ENCODE measurements at regions not wholly inside any gene's neighbourhood (a gene's known extent, or its start where the extent isn't known, plus 50 kb on each side); places are given as distances from the start of the nearest gene placed in this dataset.

DNA sequence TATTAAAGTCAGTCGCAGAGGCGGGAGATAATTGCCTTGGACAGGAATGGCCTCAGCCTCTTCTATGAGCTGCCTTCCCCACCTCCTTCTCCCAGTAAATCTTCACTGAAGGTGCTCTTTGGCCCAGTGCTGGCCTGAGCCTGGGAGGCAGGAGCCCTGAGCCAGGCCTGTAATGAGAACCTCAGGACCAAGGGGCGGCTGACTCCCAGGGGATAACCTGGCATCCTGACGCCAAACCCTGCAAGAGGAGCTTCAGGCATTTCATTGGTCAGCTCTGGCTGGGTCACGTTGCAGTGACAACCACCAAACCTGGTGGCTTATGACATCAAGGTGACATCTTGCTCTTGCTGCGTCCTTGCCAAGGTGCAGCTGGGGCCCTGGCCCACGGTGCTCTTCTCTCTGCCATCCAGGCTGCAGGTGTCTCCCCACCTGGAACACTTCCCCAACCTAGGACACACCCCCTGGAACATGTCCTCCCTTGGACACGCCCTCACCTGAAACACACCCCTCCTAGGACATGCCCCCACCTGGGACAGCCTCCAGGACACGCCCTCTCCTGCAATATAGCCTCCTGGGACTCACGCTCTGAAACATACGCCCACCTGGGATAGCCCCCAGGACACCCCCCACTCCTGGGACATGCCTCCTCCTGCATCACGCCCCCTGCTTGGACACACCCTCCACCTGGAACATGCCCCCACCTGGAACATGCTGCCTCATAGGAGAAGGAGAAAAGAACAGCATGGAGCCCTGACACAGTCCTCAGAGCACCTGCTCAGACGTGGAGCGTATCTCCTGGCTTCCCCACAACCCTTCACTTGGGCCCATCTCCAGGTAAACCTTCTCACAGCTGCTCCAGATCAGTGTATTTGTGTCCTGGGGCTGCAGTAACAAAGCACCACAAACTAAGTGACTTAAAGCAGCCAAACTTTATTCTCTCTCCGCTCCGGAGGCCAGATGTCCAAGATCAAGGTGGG lies 333.6 kb downstream of the NPHP4 start:
- Histone ChIP-seq H3K27ac (ENCODE audit: insufficient read depth, low read depth, low read length, poor library complexity, severe bottlenecking) (no peak overlapping the region), H3K36me3 (ENCODE audit: control insufficient read depth, insufficient read depth, low read length) (no peaks in the 10 kb centered on the region), H3K27me3 (ENCODE audit: control insufficient read depth, insufficient read depth, low read length, poor library complexity, severe bottlenecking) (no peaks in the 10 kb centered on the region), H3K9me3 (ENCODE audit: control insufficient read depth, low read length) (no peaks in the 10 kb centered on the region), H3K4me1 (ENCODE audit: control insufficient read depth, insufficient read depth, low read length) (no peaks in the 10 kb centered on the region), H3K4me3 (ENCODE audit: insufficient read depth, low read depth, low read length) (no peak overlapping the region)
- WGBS, 2 experiments: 86 to 88% methylated on average over 16 of the region's 16 CpGs

- H3K27ac ChIP-seq (ENCODE audit: insufficient read depth, low read depth, low read length, poor library complexity, severe bottlenecking): no peak overlapping the region
- 55 to 56% methylated on average over 18 of the region's 18 CpGs for WGBS, 2 experiments
- H3K9me3 ChIP-seq (ENCODE audit: control insufficient read depth, low read length): no peaks in the 10 kb centered on the region
- no peaks in the 10 kb centered on the region for H3K36me3 ChIP-seq (ENCODE audit: control insufficient read depth, insufficient read depth, low read length)
- H3K4me1 ChIP-seq (ENCODE audit: control insufficient read depth, insufficient read depth, low read length): peaks cover 4% of the 10 kb centered on the region
- no peak overlapping the region for H3K4me3 ChIP-seq (ENCODE audit: insufficient read depth, low read depth, low read length)
- H3K27me3 ChIP-seq (ENCODE audit: control insufficient read depth, insufficient read depth, low read length, poor library complexity, severe bottlenecking): no peaks in the 10 kb centered on the region
Observed at GRCh38 chr1:5651964-5652821, 340.0 kb downstream of the NPHP4 start.

DNA sequence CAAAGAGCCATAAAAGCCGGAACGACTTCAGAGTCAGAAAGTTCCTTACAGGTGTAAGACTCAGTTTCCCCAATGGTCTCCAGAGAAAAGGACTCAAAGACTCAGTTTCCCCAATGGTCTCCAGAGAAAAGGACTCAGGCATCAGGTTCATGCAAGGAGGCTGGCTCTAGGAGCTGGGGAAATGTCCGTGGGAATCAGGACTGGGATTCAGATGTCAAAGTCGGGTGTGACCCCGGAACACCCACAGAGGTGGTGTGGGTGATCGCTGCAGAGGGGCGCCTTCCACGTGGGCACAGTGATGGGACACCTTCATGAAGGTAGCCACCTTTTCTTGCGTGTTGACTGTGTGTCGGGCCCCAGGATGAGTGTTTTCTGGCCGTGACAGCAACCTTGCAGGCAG lies 340.8 kb downstream of the NPHP4 start:
- H3K27ac ChIP-seq (ENCODE audit: insufficient read depth, low read depth, low read length, poor library complexity, severe bottlenecking): no peak overlapping the region
- H3K9me3 ChIP-seq (ENCODE audit: control insufficient read depth, low read length): no peaks in the 10 kb centered on the region
- WGBS, 2 experiments: 93 to 94% methylated on average over 11 of the region's 11 CpGs
- peaks cover 4% of the 10 kb centered on the region for H3K4me1 ChIP-seq (ENCODE audit: control insufficient read depth, insufficient read depth, low read length)
- H3K27me3 ChIP-seq (ENCODE audit: control insufficient read depth, insufficient read depth, low read length, poor library complexity, severe bottlenecking): no peaks in the 10 kb centered on the region
- H3K36me3 ChIP-seq (ENCODE audit: control insufficient read depth, insufficient read depth, low read length): no peaks in the 10 kb centered on the region
- H3K4me3 ChIP-seq (ENCODE audit: insufficient read depth, low read depth, low read length): no peak overlapping the region

GRCh38 chr1:5651027-5651410 lies 341.2 kb downstream of the NPHP4 start:
- no peak overlapping the region for H3K4me3 ChIP-seq (ENCODE audit: insufficient read depth, low read depth, low read length)
- WGBS, 2 experiments: 90 to 91% methylated on average over 13 of the region's 13 CpGs

DNA sequence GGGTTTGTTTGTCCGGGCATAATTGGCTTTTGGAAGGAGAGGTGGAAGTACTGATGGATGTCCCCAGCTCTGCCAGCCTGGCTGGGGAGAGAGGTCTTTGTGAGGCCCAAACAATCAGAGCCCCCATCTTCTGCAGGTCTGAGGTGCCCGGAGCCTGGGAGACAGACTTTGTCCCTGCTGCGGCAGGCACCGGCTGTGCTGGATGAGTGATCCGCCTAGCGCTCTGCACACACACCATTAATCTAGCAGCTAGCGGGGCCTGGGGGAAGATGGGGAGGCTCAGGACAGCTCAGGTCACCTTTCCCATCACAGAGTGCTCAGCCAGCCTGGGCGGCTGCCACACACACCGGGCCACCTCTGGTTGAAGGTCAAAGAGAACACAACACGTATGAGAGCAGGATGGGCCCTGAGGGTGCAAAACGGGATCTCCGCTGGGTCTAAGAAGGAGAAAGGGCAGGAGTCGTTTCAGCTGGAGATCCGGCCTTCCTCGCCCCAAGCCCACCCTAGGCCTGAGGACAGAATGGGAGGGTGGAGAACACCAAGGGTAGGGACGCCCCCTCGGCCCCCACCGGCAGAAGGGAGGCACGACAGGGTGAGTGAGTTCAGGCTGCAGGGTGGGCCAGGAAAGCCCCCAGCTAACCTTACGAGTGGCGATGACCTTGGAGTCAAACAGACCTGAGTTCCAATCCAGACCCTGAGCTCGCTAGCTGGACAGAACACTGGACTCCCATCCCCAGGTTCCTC lies 341.8 kb downstream of the NPHP4 start:
- 93 to 96% methylated on average over 22 of the region's 22 CpGs for WGBS, 2 experiments
- Histone ChIP-seq H3K4me1 (ENCODE audit: control insufficient read depth, insufficient read depth, low read length) (peaks cover 4% of the 10 kb centered on the region), H3K27me3 (ENCODE audit: control insufficient read depth, insufficient read depth, low read length, poor library complexity, severe bottlenecking) (no peaks in the 10 kb centered on the region), H3K9me3 (ENCODE audit: control insufficient read depth, low read length) (no peaks in the 10 kb centered on the region), H3K27ac (ENCODE audit: insufficient read depth, low read depth, low read length, poor library complexity, severe bottlenecking) (no peak overlapping the region), H3K36me3 (ENCODE audit: control insufficient read depth, insufficient read depth, low read length) (no peaks in the 10 kb centered on the region), H3K4me3 (ENCODE audit: insufficient read depth, low read depth, low read length) (no peak overlapping the region)

More at GRCh38 chr1:5651027-5651410, 341.2 kb downstream of the NPHP4 start:
- no peak overlapping the region for H3K27ac ChIP-seq (ENCODE audit: insufficient read depth, low read depth, low read length, poor library complexity, severe bottlenecking)
- H3K36me3 ChIP-seq (ENCODE audit: control insufficient read depth, insufficient read depth, low read length): no peaks in the 10 kb centered on the region
- H3K9me3 ChIP-seq (ENCODE audit: control insufficient read depth, low read length): no peaks in the 10 kb centered on the region
- no peaks in the 10 kb centered on the region for H3K27me3 ChIP-seq (ENCODE audit: control insufficient read depth, insufficient read depth, low read length, poor library complexity, severe bottlenecking)
- H3K4me1 ChIP-seq (ENCODE audit: control insufficient read depth, insufficient read depth, low read length): peaks cover 4% of the 10 kb centered on the region

GRCh38 chr1:5649795-5650194 lies 342.4 kb downstream of the NPHP4 start:
- 94% methylated on average over 5 of the region's 5 CpGs for WGBS, 2 experiments

GRCh38 chr1:5649166-5649551 lies 343.1 kb downstream of the NPHP4 start:
- Histone ChIP-seq H3K27ac (ENCODE audit: insufficient read depth, low read depth, low read length, poor library complexity, severe bottlenecking) (no peak overlapping the region), H3K36me3 (ENCODE audit: control insufficient read depth, insufficient read depth, low read length) (no peaks in the 10 kb centered on the region), H3K27me3 (ENCODE audit: control insufficient read depth, insufficient read depth, low read length, poor library complexity, severe bottlenecking) (no peaks in the 10 kb centered on the region), H3K4me1 (ENCODE audit: control insufficient read depth, insufficient read depth, low read length) (peaks cover 4% of the 10 kb centered on the region), H3K4me3 (ENCODE audit: insufficient read depth, low read depth, low read length) (no peak overlapping the region), H3K9me3 (ENCODE audit: control insufficient read depth, low read length) (no peaks in the 10 kb centered on the region)
- 90% methylated on average over 4 of the region's 4 CpGs for WGBS, 2 experiments

More at GRCh38 chr1:5649795-5650194, 342.4 kb downstream of the NPHP4 start:
- H3K9me3 ChIP-seq (ENCODE audit: control insufficient read depth, low read length): no peaks in the 10 kb centered on the region
- H3K27me3 ChIP-seq (ENCODE audit: control insufficient read depth, insufficient read depth, low read length, poor library complexity, severe bottlenecking): no peaks in the 10 kb centered on the region
- H3K36me3 ChIP-seq (ENCODE audit: control insufficient read depth, insufficient read depth, low read length): no peaks in the 10 kb centered on the region
- H3K27ac ChIP-seq (ENCODE audit: insufficient read depth, low read depth, low read length, poor library complexity, severe bottlenecking): no peak overlapping the region
- H3K4me3 ChIP-seq (ENCODE audit: insufficient read depth, low read depth, low read length): no peak overlapping the region
- H3K4me1 ChIP-seq (ENCODE audit: control insufficient read depth, insufficient read depth, low read length): peaks cover 4% of the 10 kb centered on the region

GRCh38 chr1:5648410-5649165 lies 343.6 kb downstream of the NPHP4 start:
- 92 to 94% methylated on average over 10 of the region's 10 CpGs for WGBS, 2 experiments
- Histone ChIP-seq H3K27ac (ENCODE audit: insufficient read depth, low read depth, low read length, poor library complexity, severe bottlenecking) (no peak overlapping the region), H3K4me3 (ENCODE audit: insufficient read depth, low read depth, low read length) (no peak overlapping the region), H3K9me3 (ENCODE audit: control insufficient read depth, low read length) (no peaks in the 10 kb centered on the region), H3K27me3 (ENCODE audit: control insufficient read depth, insufficient read depth, low read length, poor library complexity, severe bottlenecking) (no peaks in the 10 kb centered on the region), H3K36me3 (ENCODE audit: control insufficient read depth, insufficient read depth, low read length) (no peaks in the 10 kb centered on the region), H3K4me1 (ENCODE audit: control insufficient read depth, insufficient read depth, low read length) (peaks cover 4% of the 10 kb centered on the region)

- no peaks in the 10 kb centered on the region for H3K36me3 ChIP-seq (ENCODE audit: control insufficient read depth, insufficient read depth, low read length)
- 85 to 92% methylated on average over 7 of the region's 7 CpGs for WGBS, 2 experiments
- no peak overlapping the region for H3K27ac ChIP-seq (ENCODE audit: insufficient read depth, low read depth, low read length, poor library complexity, severe bottlenecking)
- peaks cover 2% of the 10 kb centered on the region for H3K4me1 ChIP-seq (ENCODE audit: control insufficient read depth, insufficient read depth, low read length)
- no peaks in the 10 kb centered on the region for H3K27me3 ChIP-seq (ENCODE audit: control insufficient read depth, insufficient read depth, low read length, poor library complexity, severe bottlenecking)
- no peak overlapping the region for H3K4me3 ChIP-seq (ENCODE audit: insufficient read depth, low read depth, low read length)
- no peaks in the 10 kb centered on the region for H3K9me3 ChIP-seq (ENCODE audit: control insufficient read depth, low read length)
Observed at GRCh38 chr1:5647234-5647633, 345.0 kb downstream of the NPHP4 start.

Data from ectodermal cell (in vitro differentiated cells).